ENCODE measurements at regions not wholly inside any gene's neighbourhood (a gene's known extent, or its start where the extent isn't known, plus 50 kb on each side); places are given as distances from the start of the nearest gene placed in this dataset.

DNA sequence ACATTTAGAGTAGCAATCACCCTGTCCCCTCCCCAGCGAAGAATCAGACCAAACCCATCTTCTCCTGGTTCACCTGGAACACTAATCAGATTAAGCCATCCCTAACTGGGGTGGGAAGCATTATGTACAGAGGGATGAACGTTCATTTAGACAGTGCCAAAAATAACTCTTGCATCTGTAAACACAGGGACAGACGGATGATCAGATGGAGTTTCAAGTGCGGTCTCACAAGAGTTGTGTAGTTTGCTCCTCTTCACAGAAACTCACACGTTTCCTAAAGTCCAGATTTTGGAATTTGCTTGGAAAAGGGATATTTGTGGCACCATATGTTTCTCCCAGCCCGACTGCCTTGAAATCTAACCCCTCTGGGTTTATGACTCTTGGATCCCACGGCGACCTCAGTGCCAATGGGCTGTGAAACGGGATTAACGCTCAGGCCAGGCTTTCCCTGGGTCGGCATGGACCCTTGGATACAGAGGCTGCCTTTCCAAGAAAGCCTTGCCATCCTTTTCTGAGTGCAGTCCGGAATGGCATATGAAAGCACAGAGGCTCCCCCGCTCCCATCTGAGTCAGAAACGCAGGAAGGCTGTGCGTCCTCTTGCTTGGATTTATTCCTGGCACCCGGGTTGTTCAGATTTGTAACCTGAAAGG lies 293.2 kb upstream of the HABP2 start:
- DNase-seq: no peak

DNA sequence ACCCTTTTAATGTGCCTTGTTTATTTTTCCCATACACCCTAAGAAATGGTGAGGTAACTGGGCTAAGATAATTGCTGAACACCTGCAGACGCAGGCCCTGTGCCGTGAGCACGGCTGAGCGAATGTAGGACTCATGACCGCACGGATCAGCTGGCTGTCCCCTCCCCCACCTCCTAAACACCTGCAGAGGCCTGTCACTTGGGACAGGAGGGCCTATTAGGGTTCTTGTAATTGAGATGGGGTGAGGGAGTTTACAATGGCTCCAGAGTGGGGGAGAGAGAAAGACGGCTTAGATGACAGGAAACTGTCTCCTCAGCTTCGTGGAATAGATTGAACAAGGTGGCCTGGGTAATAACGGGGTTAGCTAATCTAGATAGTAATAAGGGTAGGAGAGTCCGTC lies 291.7 kb upstream of the HABP2 start:
- no peak for DNase-seq

DNA sequence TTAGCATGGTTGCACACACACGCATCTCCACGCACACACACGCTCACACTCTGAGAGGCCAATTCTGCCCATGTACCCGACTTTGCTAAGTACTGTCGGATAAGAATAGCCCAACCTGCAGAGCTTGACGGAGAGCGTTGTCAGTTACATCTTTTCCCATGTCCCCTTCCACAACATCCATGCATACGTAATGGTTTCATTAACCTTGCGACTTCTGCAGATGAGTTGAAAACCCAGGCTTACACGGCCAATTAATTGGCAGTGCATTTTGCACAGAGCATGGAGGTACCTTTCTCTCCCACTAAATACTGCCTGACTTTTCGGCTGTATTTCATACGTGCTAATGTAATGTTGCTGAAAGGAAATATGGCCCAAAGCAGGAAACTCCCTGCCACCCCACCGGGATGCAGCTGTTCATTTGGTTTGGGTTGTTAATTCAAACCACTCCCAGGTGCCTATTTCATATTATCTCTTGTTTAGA lies 291.2 kb upstream of the HABP2 start:
- no peak for DNase-seq

DNA sequence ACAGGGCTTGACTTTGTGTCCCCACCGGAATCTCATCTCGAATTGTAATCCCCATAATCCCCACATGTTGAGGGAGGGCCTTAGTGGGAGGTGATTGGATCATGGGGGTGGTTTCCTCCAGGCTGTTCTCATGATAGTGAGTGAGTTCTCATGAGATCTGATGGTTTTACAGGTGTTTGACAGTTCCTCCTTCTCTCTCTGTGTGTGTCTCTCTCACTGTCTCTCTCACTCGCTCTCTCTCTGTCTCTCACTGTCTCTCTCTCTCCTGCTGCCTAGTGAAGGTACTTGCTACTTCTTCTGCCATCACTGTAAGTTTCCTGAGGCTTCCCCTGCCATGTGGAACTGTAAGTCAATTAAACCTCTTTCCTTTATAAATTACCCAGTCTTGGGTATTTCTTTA lies 289.8 kb upstream of the HABP2 start:
- DNase-seq: no peak

DNA sequence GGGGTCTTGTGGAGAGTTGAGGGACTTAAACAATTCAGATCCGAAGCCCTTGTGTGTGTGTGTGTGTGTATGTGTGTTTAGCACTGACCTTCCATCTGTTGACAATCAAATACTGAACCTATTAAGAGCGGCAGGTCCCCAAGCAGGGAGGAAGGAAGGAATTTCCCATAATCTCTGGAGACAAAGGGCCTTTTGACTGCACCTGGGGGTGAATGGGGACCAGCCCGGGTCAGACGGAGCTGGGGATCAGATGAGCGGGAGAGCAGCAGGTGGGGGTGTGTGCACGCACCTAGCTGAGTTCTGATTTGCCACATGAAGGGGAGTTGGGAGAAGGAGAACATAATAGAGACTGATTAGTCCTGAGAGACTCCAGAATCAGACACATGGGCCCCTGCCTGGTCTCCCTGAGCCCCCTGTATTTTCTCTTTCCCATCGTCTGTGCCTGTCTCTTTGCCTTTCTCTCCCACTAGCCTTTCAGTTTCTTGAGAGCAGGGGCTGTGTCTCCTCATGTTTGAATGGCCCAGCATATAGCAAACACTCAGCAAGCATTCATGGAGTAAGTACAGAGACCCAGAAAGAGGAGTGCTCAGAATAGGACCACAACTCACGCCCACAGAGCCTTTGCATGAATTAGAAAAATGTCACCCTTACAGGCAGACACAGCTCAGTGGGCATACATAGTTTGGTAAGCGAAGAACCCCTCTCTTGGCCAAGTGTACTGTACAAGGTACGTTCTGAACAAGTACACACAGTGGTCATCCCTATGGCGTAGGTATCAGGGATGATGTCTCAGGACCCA lies 288.3 kb upstream of the HABP2 start:
- no peak for DNase-seq

DNA sequence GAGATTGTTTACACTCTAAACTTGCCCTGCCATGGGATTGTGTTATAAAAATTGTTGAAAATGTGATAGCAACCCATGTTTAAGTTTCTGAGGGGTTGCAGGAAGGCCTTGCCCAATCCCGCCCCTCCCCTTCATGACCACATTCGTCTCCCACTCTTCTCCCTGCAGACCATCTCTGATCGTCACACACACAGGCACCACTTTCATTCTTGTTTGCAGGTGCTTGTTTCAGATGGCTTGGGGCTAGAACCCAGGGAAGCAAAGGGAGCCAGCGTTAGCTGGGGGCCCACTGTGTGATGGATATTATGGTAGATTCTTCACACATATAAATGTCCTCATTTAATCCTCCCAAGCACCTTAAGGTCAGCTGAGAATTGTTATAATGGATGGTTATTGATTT lies 286.7 kb upstream of the HABP2 start:
- DNase-seq: no peak

DNA sequence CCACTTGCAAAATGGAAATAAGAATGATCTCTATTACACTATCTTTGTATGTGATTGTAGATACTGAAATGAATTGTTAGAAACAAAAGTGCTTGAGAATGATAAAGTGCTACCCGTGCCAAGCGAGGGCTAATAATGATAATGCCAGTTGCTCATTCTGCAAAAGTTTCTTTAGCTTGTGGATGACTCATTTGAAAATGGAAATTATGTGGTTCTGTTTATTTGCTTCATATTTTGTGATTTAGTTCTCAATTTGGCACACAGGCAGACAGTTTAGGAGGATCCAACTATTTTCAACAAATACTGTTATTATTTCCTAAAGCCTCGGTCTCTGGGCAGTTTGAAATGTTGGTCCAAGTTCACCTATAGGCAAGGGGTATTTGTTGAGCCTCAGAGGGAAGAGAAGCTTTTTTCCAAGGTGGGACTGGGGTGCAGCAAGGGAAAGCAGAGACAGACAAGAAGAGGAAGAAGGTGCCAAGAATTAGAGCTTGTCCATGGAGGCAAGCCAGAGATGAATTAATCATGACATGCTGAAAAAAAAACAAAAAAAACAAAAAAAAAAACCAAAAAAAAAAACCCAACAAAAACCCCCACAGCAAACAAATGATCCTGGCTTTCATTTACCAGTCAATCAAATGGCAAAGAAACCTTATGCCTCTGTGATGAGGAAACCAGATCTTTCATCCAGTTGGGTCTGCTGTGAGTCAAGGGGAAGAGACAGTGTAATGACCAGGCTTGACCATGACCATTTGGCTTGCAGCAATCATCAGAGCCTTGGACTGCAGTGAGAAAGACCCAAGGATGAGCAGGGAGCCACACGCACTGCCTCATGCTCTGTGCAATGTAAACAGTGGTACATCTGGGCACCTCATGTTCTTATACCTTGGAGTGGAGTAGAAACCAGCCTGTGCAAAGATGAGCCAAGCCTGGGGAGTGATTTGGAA lies 285.0 kb upstream of the HABP2 start:
- DNase-seq: peak; percentile 58 to 65

DNA sequence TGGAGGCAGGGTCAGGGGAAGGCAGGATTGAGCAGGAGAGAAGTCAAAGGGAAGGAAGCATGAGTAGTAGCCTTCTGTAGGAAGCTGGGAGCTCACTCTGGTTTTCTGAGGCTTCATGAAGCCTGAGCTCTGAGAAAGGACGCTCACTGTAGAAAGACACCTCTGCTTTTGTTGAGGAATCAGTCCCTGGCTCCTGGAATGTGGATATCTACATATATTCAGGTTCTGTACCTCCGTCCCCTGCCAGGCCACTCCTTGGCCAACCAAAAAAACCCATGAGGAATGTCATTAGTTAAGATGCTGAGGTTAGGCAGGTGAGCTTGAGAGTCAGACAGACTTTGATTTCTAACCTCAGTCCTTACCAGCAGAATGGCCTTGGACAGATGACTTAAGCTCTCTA lies 283.5 kb upstream of the HABP2 start:
- DNase-seq: no peak

DNA sequence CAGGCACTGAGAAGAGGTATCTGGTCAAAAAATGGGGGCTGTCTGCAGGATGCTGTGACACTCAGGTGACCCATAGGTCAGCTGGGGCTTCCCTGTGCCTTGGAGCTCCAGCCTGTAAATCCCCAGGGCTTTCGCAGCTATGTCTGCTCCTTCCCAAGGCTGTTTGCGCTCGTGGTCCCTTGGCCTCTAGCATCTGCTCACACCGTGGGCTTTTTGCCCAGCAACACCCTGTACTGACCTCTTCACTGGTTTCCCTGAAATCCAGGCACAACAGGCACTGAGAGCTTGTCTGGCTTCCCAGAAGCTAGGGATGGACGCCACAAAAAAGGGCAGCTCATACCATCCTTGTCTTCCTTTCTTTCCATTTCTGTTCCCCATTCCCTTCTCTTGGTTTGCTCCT lies 280.3 kb upstream of the HABP2 start:
- DNase-seq: no peak

DNA sequence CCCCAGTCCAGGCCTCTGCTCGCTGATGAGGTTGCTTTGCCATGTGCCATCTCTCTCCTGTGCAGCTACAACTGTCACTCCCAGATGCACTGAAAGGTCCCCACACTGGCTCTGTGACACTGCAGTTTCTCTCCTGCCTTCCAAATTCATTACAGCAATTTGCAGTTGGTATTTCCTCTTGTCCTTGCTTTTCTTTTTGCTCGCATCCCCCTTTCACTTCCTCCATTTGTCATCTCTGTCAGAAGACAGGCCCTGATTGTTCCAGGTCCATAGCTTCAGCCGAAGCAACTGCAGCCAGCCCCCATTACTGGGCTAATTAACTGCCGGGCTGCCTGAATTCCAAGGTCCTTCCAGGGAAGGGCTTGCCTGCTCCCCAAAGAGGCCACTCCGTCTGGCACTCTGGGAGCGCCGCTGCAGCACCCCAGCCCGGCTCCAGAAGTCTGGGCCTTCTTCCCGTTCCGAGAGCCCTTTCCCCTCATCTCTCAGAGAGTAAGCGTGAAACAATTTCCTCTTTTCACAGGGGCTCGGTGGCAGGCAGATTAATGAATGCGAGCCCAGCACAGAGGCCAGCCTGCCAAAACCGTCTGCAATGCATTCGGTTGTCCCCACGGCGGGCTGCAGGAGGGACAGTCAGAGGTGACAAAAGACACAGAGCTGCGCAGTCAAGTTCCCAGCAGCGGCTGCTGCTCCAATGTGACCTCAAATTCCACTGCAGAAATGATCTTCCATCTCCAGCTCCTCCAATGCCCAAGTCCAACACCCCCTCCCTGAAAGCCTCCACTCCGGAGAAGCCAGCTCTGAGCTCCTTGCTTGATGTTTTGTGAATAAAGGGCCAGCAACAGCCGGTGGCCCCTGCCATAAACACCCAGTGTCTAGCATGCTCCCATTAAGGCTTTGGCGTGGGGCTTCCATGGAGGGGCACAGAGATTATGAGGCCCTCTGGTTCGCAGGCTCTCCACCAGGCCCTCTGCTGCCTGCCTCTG lies 279.4 kb upstream of the HABP2 start:
- peak; percentile 73 to 76 for DNase-seq

DNA sequence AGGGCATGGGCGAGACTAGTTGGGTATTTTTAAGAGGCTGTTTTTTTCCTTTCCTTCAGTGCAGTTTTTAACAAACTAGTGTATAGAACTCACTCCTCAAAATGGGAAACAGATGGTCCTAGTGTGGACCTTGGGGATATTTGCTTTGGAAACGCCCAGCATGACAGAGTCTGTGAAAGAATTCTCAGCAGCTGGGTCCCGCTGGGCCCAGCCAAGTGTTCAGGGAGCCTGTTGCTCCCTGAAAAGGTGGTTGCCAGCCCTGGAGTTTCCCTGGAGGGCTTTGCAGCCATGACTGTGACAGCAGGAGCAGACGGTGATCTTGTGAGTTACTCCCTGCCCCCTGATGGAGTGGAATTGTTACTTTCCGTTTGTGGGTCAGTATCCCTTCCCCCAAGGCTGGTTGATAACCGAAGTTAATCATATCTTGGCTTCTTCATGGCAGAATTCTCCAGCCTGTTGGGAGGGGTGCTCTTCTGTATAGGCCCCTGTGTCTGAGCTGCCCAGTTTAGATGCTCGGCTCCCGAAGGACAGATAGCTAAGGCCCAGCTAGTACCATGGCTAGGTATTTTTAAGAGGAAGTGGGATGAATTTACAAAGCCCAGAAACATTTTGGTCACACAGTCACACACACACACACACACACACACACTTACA lies 278.6 kb upstream of the HABP2 start:
- DNase-seq: no peak

DNA sequence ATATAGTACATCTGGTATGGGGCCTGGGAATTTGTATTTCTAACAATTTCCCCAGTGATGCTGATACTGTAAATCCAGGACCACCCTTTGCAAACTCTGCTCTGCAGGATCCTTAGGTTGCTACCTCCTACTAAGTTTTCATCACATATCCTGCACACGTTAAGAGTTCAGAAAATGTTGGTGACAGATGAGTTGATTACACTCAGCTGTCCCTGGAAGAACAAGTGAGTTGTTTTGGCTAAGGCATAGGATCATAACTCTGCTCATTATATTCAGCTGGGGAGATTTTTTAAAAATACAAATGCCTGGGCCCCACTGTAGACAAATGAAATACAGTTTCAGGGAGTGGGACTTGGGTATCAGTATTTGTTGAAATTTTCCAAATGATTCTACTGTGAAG lies 274.6 kb upstream of the HABP2 start:
- no peak for DNase-seq

DNA sequence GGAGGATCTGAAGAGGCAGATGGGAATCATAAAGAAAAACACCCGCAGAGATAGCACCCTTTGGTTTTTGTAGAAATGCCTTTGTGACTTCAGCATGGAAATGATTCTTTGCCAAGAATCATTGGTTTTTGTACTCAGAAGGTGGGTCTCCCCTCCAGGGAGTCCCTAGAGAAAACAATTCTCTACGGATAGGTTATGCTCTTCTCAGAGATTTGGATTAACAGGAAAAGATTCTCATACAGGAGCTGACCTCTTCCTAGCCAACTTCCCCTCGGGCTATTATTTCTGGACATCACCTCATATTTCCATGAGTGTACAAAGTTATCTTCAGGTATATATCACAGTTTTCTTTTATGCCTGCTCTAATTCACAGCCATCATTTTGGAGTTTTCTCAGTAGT lies 274.2 kb upstream of the HABP2 start:
- DNase-seq: no peak

DNA sequence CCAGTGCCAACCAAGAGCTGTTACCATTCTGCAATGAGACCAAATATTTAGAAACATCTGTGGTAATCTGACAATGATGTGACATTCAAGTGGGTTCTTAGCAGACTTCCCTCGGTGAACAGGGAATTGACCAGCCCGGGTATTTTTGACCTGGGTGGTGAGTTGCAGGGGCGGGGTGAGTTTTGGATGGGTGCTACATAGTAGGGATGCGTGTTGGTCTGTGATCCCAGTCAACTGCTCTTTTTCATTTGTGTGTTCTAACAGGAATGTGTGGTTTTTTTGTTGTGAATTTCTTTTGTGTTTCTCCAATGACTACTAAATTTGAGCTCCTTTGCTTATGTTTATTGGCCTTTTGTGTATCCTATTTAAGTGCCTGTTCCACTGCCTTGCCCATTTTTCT lies 273.6 kb upstream of the HABP2 start:
- DNase-seq: no peak

DNA sequence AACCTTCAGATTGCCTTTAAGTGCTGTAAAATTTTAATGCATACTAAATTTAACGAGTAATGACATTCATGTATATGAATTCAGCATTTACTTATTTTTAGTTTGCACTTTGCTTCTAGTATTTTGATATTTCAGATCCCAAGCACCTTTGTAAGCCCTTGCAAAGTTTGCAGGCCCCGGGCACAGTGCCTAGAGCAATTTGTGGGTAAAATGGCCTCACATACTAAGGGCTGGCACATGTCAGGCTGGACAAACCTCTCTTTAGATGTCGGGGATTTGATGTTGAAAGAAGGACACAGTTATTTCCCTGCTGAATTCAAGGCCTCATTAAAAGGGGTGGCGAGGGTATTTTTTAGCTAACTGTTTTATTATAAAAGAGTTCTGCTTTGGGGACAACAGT lies 270.3 kb upstream of the HABP2 start:
- DNase-seq: no peak

DNA sequence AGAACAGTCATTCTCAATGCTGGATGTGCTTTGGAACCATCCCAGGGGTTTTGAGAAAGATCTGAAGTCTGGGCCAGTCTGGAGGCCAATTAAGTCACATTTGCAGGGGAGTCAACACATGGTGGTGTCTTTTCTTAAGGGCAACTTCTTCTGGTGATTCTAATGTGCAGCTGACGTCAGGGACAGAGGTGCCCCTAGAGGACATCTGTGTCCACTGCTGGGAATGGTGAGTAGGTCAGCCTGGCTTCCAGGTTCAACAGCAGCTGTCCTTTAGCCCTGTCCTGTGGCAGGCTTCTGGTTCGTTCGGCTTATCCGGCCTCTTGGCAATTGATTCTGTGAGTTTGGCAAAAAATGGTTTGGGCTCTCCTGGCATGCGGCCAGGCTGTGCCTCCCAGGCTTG lies 269.7 kb upstream of the HABP2 start:
- DNase-seq: no peak

DNA sequence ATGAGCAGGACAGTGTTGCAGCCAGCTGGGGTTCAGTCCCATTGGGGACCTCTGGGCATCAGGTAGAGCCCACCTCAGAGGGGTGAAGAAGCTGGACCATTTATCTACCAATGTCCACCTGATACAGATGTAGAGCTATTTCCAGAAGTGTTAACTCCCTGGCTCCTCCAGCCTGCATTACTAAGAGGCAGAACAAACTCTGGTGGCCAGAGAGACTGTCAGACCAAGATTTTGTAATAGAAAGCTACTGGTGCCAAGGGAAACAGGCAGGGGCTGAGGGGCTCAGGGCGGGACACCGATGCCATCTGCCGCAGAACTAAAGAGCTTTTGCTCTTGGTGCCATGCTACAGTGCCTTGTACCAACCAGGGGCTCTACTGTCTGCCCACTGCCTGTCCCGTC lies 268.2 kb upstream of the HABP2 start:
- DNase-seq: no peak

DNA sequence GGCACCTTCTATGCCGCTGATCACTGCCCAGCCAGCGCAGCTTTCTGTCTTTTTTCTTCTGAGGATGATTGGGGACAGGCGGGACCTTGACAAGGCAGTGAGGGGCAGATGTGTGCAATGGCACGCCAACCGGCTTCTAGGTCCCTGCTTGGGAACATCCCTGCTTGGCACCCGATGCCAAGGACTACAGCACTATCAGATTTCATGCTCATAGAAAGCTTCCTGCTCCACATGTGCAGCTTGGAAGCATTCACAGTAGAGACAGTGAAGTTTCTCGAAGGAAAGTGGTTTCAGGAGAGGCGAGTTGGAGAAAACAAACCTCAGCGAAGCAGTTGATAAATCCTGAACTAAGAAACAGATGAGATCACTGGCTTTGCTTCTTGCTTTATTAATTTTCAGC lies 267.5 kb upstream of the HABP2 start:
- no peak for DNase-seq

DNA sequence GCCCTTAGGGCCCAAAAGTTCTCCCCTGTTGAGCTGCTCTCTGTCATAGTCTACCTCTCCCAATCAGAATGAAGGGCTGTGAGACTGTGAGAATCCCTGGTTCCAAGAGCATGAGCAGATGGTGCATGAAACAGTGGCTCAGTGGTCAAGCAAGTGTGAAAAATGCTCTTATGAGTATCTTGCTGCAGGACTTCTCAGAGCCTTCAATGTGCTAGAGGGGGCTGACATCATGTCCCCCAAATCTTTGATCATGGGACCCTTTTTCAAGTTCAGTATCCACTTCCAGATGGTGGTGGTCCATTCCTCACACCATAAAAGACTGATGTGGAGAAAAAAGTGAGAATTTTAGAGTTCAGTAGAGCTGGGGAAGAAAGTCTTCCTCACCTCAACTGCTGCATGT lies 265.3 kb upstream of the HABP2 start:
- DNase-seq: no peak

DNA sequence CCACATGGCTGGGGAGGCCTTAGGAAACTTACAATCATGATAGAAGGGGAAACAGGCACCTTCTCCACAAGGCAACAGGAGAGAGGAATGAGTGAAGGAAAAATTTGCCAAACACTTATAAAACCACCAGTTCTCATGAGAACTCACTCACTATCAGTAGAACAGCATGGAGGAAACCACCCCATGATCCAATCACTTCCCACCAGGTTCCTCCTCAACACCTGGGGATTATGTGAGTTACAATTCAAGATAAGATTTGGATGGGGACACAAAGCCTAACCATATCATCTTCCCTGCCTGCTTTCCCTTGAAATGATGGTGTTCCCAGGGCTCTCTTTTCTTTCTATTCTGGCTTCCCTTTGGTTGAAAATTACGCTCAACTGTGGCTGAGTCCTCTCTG lies 262.7 kb upstream of the HABP2 start:
- no peak for DNase-seq

DNA sequence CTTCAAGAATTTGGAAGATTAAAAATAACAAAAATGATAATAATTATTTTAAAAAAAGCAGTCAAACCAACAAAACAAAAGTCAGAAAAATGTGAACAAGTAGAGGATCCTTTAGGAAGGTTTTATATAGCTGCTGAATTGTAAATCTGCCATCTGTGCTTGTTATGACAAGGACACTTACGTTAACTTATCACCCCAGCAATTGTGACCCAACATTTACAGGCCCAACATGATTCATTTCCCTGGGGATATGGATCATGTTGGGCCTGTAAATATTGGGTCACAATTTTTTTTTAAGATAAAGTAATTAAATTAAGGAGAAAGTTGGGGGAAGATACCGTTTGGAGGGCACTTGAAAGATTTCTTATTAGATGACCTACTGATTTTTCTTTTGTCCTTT lies 261.4 kb upstream of the HABP2 start:
- no peak for DNase-seq

DNA sequence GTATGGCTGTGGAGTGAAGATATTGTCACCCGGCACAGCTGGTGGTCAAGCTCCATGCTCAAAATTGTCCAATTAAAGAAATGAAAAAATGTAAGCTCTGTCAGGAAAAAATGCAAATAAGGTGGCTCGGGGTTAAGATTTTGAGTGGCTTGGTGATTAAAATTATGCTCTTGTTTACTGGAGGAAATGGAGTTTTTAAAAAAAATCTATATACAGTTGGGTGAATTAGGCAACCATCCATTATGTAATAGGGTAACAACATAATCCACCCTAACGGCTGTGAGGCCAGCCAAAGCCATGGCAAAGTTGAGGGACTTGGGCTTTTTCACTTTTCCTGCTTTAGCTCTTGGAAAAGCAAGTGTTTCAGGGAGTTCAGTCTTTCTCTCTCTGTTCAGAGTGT lies 260.8 kb upstream of the HABP2 start:
- peak; percentile 11 to 24 for DNase-seq
